GM18951 (cell line): ENCODE measurements at regions not wholly inside any gene's neighbourhood (a gene's known extent, or its start where the extent isn't known, plus 50 kb on each side); places are given as distances from the start of the nearest gene placed in this dataset.

Experiments used
- POLR2A ChIP-seq: IDR thresholded peaks from 4 replicates; pipeline ENCODE4 v1.6.1; 2011; ENCODE audit warnings: mild to moderate bottlenecking; ENCODE audit not compliant: insufficient read length, insufficient read depth; ENCODE audit errors: extremely low read depth
- in situ Hi-C: fragments of 300-500 bp; cut with MboI; formaldehyde crosslinking; loops from one replicate; pipeline ENCODE4 v1.12.0; 2022; ENCODE audit warnings: low sequenced_read_pairs, mixed read lengths, inconsistent platforms; ENCODE audit not compliant: unreplicated experiment

- in situ Hi-C loops: no loop called here
- TF ChIP-seq POLR2A: no peak
These were observed 460.2 kb upstream of the HS6ST1 start for GRCh38 chr2:128778843-128779242.

GRCh38 chr2:128779301-128780095 lies 460.8 kb upstream of the HS6ST1 start:
- TF ChIP-seq POLR2A: no peak
- in situ Hi-C loops: no loop called here

- TF ChIP-seq POLR2A: no peak
- in situ Hi-C loops: no loop called here
These were observed 461.9 kb upstream of the HS6ST1 start for GRCh38 chr2:128780434-128781080.

- no peak for TF ChIP-seq POLR2A
- in situ Hi-C loops: no loop called here
These were observed 462.5 kb upstream of the HS6ST1 start for GRCh38 chr2:128781166-128781565.

- in situ Hi-C loops: no loop called here
- TF ChIP-seq POLR2A: no peak
These were observed 463.1 kb upstream of the HS6ST1 start for GRCh38 chr2:128781585-128782385.

- in situ Hi-C loops: no loop called here
- TF ChIP-seq POLR2A: no peak
These were observed 463.9 kb upstream of the HS6ST1 start for GRCh38 chr2:128782411-128783192.

- in situ Hi-C loops: no loop called here
- no peak for TF ChIP-seq POLR2A
These were observed 464.6 kb upstream of the HS6ST1 start for GRCh38 chr2:128783193-128783671.

- TF ChIP-seq POLR2A: no peak
- in situ Hi-C loops: no loop called here
These were observed 465.2 kb upstream of the HS6ST1 start for GRCh38 chr2:128783896-128784295.

GRCh38 chr2:128784626-128785306 lies 466.1 kb upstream of the HS6ST1 start:
- TF ChIP-seq POLR2A: no peak
- in situ Hi-C loops: no loop called here

GRCh38 chr2:128786316-128786715 lies 467.6 kb upstream of the HS6ST1 start:
- in situ Hi-C loops: no loop called here
- TF ChIP-seq POLR2A: no peak

GRCh38 chr2:128786741-128787478 lies 468.2 kb upstream of the HS6ST1 start:
- no peak for TF ChIP-seq POLR2A
- in situ Hi-C loops: no loop called here

- in situ Hi-C loops: no loop called here
- no peak for TF ChIP-seq POLR2A
These were observed 468.9 kb upstream of the HS6ST1 start for GRCh38 chr2:128787616-128788015.
